UCSD-AML1 (cell line): ENCODE measurements at regions not wholly inside any gene's neighbourhood (a gene's known extent, or its start where the extent isn't known, plus 50 kb on each side); places are given as distances from the start of the nearest gene placed in this dataset.
"Not testable (repeated sequence)": the region's sequence is repeated elsewhere in the genome, so short reads cannot be mapped to it uniquely, and the experiment has no call there.

ENCODE experiments used
- DNase-seq: peaks from one replicate; lab custom pipeline; 2025; ENCODE audit not compliant: unreplicated experiment; lab: John Stamatoyannopoulos, UW

DNA sequence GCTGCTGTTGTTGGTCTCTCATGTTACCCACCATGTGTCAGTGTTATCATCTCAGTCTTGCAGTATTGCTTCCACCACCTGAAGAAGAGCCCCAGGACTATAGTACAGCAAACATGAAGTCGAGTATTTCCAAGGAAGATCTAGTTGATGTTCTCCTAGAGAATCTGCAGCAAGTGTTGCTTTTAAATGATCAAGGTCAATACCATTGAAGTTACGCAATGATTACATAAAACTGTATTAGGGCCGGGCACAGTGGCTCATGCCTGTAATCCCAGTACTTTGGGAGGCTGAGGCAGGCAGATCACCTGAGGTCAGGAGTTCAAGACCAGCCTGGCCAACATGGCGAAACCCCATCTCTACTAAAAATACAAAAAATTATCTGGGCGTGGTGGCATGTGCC, 173.9 kb downstream of the TJP1 start:
- DNase-seq = not testable (repeated sequence)

- DNase-seq = no peak
Measured at GRCh38 chr15:29645841-29646240, 176.4 kb downstream of the TJP1 start.

DNA sequence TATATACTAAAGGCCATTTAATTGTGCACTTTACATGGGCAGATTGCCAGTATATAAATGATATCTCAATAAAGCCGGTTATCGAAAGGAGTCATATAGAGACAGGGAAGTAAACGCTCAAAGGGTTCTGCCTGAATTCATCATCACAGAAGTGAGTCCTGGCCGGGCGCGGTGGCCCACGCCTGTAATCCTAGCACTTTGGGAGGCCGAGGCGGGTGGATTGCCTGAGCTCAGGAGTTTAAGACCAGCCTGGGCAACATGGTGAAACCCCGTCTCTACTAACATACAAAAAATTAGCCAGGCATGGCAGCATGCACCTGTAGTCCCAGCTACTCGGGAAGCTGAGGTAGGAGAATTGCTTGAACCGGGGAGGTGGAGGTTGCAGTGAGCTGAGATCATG, 177.9 kb downstream of the TJP1 start:
- DNase-seq = not testable (repeated sequence)

GRCh38 chr15:29638781-29639180, 183.5 kb downstream of the TJP1 start:
- no peak for DNase-seq

DNA sequence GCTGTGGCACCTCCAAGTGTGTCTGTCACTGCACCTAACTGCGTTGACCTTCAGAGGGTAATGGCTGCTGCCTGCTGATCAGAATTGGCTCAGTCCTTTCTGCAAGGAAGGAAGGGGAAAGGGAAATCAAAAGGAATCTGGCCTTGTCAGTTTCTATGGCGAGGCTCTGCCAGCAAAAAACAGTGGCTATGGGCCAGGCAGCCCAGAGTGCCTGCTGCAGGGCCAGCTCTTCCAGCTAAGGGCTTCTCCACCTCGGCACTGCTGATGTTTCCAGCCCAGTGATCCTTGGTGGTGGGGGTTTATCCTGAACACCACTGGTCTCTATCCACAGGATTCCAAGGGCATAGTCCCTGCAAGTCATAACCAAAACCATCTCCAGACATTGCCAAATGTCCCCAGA, 184.3 kb downstream of the TJP1 start:
- DNase-seq = no peak

GRCh38 chr15:29637555-29637954, 184.7 kb downstream of the TJP1 start:
- DNase-seq = no peak

DNA sequence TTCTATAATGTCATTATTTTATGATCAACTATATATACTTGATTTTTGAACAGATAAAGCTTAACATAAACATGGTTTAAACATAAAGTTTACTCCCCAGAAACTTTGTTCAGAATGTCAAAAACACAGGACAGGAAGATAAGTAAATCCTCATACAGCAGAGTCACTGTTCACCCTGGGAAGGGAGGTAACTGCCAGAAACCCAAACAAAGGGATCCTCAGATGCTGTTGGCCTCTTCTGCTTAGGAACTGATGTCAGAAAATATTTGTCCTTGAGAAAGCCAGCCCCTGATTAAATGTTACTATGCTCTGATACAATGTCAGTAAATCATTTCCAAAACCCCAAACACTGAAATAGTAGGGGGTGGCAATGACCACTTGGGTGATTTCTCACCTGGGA, 185.3 kb downstream of the TJP1 start:
- DNase-seq = no peak

DNA sequence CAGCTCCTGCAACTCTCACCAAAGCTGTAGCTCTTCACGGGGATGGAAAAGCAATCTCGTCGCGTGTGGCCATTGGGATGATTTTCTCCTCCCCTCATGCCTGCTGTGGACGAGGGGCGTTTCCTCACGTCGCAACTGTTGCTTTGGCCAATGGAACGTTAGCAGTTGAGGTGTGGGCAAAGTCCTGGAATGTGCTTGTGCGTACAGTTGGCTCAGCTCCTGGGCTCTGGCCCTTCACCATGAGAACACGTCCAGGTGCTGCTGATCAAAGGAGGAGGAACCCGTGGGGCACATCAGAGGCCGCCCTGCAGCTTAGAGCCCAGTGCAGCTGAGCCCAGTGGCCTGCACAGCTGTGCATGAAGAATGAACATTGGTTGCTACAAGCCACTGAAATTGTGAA, 186.1 kb downstream of the TJP1 start:
- no peak for DNase-seq

GRCh38 chr15:29635513-29636098, 186.7 kb downstream of the TJP1 start:
- DNase-seq = no peak

- no peak for DNase-seq
Measured at GRCh38 chr15:29633971-29634370, 188.3 kb downstream of the TJP1 start.

DNA sequence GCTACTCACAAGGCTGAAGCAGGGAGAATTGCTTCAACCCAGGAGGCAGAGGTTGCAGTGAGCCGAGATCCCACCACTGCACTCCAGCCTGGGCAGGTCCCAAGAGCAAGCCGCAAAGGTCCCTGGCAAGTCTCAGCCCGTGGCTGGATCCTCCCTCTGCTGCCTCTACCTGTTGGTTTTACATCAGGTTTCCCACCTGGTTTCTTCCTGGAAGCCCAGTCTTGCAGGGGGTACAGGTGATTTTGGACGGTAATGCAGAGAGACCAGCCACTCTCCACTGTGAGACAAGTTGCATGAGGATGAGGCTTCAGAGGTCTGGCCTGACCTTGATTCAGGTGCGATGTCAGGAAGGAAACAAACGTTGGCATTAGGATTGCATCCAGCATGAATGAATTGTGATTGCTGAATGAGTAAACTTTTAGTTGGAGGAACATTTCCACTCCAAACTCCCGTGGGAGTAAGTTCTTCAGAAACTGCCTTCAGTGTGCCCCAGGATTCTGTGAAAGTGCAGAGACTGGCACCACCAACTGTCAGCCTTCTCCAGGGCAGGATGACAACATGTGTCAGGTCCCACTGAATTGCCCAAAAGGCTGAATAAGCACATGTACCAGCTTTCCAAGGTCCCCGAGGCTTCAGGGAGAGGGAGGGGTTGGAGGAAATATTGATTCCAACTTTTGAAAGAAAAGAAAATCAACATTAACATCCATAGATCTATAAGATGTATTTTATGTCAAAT, 189.4 kb downstream of the TJP1 start:
- no peak for DNase-seq

GRCh38 chr15:29631076-29632070, 190.9 kb downstream of the TJP1 start:
- no peak for DNase-seq

DNA sequence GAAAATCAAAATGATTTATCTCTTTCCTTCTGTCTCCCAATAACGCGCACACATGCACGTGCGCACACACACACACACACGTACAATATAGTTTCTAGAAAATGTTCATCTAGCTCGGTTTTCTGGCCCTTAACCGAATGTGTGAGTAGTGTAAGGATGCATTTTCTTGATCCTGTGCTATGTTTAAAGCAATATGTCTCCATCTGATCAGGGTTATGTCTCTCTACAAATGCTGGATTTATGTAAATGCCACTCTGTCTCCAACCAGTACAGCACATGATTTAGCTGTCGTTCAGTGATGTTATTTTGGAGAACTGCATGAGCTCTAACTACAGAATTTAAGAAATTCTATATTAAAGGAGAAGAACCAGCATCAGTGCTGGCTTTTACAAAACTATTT, 198.0 kb downstream of the TJP1 start:
- no peak for DNase-seq

GRCh38 chr15:29623116-29623639, 199.1 kb downstream of the TJP1 start:
- DNase-seq = no peak

DNA sequence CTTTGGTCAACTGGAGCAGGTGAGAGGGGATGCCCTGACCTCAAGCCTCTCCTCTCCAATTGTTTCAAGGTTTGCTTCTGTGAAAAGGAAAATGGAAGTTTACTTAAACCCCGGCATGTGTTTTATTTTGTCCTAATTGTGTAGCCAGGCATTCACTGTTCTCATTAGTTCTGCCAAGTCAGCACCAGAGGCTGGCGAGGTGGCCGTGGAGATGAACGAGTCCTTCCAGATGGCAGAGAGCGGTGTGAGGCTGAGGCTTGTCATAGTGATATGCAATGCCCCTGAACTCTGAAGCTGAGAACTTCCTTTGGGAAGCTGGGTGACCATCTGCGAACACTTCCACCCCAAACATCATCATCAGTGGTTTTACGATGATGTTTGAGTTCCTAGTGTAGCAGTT, 199.6 kb downstream of the TJP1 start:
- DNase-seq = no peak

GRCh38 chr15:29621616-29622015, 200.7 kb downstream of the TJP1 start:
- no peak for DNase-seq

GRCh38 chr15:29618586-29618985, 203.7 kb downstream of the TJP1 start:
- no peak for DNase-seq

DNA sequence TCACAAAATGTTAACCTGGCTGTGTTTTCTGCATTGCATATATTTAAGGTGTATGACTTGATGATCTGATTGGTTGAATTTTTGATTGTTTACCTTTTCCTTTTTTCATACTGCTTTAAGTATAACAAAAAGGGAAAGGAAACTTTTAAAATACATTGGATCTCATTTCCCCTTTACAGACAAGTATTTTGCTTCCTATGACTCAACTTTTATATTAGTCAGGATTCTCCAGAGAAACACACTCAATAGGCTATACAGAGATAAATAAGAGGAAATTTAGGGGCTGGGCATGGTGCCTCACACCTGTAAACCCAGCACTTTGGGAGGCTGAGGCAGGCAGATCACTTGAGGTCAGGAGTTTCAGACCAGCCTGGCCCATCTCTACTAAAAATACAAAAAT, 205.8 kb downstream of the TJP1 start:
- DNase-seq = no peak

GRCh38 chr15:29615791-29616190, 206.5 kb downstream of the TJP1 start:
- DNase-seq = no peak

DNA sequence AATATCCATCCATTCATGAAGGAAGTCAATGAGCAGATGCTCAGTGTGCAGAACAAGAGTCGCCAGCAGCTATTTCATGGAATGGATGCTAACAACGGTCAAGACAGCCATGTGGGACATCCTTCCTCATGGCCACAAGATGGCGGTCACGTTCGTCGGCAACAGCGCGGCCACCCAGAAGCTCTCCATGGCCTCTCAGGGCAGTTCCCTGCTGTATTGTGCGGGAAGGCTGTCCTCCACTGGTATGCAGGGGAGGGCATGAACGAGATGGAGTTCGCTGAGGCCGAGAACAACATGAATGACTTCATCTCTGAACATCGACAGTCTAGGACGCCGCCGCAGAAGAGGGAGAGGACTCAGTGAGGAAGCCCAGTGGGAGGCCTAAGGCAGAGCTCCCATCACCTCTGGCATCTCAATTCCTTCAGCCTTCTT, 208.3 kb downstream of the TJP1 start:
- DNase-seq = no peak

DNA sequence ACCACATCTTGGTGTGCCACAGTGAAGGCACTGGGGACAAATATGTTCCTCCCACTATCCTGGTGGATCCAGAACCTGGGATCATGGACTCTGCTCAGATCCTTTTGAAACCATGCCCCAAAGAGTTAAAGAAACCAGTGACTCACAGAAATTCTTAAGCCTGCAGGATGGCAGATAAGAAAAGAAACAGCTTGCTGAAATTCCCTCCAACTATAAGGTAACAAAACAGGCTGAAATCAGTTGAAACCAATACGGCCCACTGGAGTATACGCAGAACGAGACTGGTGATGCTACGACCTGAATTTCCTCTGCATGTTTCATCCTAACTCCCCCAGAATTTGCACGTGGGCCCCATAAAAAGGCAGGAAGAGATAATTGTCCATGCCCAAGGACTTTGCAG, 209.6 kb downstream of the TJP1 start:
- DNase-seq = no peak
